CD4-positive, alpha-beta T cell (primary cell): ENCODE measurements at regions not wholly inside any gene's neighbourhood (a gene's known extent, or its start where the extent isn't known, plus 50 kb on each side); places are given as distances from the start of the nearest gene placed in this dataset.

Source experiments
- ATAC-seq: fragments of 200-7000 bp; cut with Tn5 transposase; one replicate; pipeline ENCODE4 v1.10.0; 2022; ENCODE audit warnings: mild to moderate bottlenecking; ENCODE audit not compliant: poor library complexity
- CTCF ChIA-PET: fragments of 350-600 bp; sonication (Branson Sonifier 250); formaldehyde crosslinking; loops from one replicate; lab custom pipeline; 2021; ENCODE audit warnings: antibody characterized with exemption, inconsistent platforms; lab: Charles Lee
- POLR2A ChIA-PET: fragments of 350-600 bp; sonication (Branson Sonifier 250); formaldehyde crosslinking; loops from one replicate; lab custom pipeline; 2021; ENCODE audit warnings: antibody characterized with exemption, inconsistent platforms; lab: Charles Lee
- DNase-seq, 14 experiments: peaks; one replicate each; pipeline ENCODE4 v3.0.0-alpha.2; 2013 to 2020; ENCODE audit warnings: mixed read lengths in 2 of 14
- H3K27ac ChIP-seq, 2 donors: one replicate each; pipeline versions ENCODE4 v1.5.1 to v1.7.0; 2013; ENCODE audit warnings: low read length in 2 of 2, low read depth in 1 of 2, mild to moderate bottlenecking in 1 of 2
- H3K27me3 ChIP-seq, 2 experiments: 1 replicate in 1 of 2; 2 replicates in 1 of 2; pipeline versions ENCODE4 v1.6.1 to v1.7.0; 2013; ENCODE audit warnings: low read length in 2 of 2, control low read depth in 1 of 2, mild to moderate bottlenecking in 1 of 2, moderate library complexity in 1 of 2; ENCODE audit not compliant: insufficient read depth in 2 of 2, control insufficient read depth in 1 of 2
- H3K36me3 ChIP-seq: one replicate; pipeline ENCODE4 v1.6.1; 2013; ENCODE audit warnings: low read length, control low read depth; ENCODE audit not compliant: insufficient read depth
- H3K4me1 ChIP-seq: one replicate; pipeline ENCODE4 v1.6.1; 2013; ENCODE audit warnings: low read length, control low read depth; ENCODE audit not compliant: insufficient read depth
- H3K4me3 ChIP-seq: one replicate; pipeline ENCODE4 v1.5.1; 2013; ENCODE audit warnings: mild to moderate bottlenecking, low read length, moderate library complexity
- H3K9me3 ChIP-seq, 2 experiments: 1 replicate in 1 of 2; 2 replicates in 1 of 2; pipeline versions ENCODE4 v1.6.1 to v1.7.0; 2013; ENCODE audit warnings: low read length in 2 of 2, mild to moderate bottlenecking in 2 of 2, control low read depth in 1 of 2, moderate library complexity in 1 of 2; ENCODE audit not compliant: control insufficient read depth in 1 of 2, insufficient read depth in 1 of 2
- H3K27ac Mint-ChIP-seq: one replicate; pipeline ENCODE4 v1.8.0; 2020; ENCODE audit warnings: mixed read lengths
- H3K27me3 Mint-ChIP-seq: one replicate; pipeline ENCODE4 v1.8.0; 2021; ENCODE audit warnings: mixed read lengths
- H3K36me3 Mint-ChIP-seq: one replicate; pipeline ENCODE4 v1.8.0; 2021; ENCODE audit warnings: low read depth, mixed read lengths
- H3K4me1 Mint-ChIP-seq: one replicate; pipeline ENCODE4 v1.8.0; 2021; ENCODE audit warnings: low read depth, mixed read lengths
- H3K4me3 Mint-ChIP-seq: one replicate; pipeline ENCODE4 v1.8.0; 2020; ENCODE audit warnings: mild to moderate bottlenecking, mixed read lengths
- H3K9me3 Mint-ChIP-seq: one replicate; pipeline ENCODE4 v1.8.0; 2020; ENCODE audit warnings: mixed read lengths
- intact Hi-C, 2 experiments: fragments of 100-400 bp; cut with DNase I in 1 of 2; cut with micrococcal nuclease in 1 of 2; formaldehyde crosslinking; loops; one replicate each; pipeline versions ENCODE4 v1.15.1 to v1.9.0; 2023 to 2025; cut with DNase I, micrococcal nuclease
- TF ChIP-seq, protein P1 (sequence below): fragments of 200-600 bp; IDR thresholded peaks from one replicate; pipeline ENCODE4 v1.8.0; 2022; ENCODE audit warnings: antibody characterized with exemption, mild to moderate bottlenecking

DNA sequence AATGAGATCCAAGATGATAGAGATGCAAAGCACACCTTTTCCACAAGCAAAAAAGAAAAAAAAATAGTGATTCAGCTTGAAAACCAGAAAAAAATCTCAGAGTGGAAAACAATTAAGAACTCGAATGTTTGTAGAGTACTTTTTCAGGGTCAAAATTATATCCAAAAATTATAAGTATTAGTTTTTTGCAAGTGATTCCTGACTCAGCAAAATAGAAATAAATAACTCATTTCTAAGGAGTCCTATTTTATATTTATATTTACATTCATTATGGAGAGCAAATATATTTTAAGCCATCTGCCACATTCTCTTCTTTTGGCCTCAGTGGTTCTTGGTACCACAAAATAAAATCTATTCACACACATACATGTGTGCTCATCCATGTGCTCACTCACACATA is 1011.8 kb upstream of the ARRDC3 start:
- Histone ChIP-seq H3K4me1 (no peaks in the 10 kb centered on the region), H3K4me3 (no peak overlapping the region), H3K36me3 (no peaks in the 10 kb centered on the region), H3K27ac (no peak overlapping the region), H3K9me3 (no peaks in the 10 kb centered on the region), H3K27me3 (no peaks in the 10 kb centered on the region)
- intact Hi-C loops = no loop called here
- DNase-seq (no peak), ATAC-seq (no peak)
- Mint-ChIP-seq H3K4me1 (no peaks in the 10 kb centered on the region), H3K36me3 (no peaks in the 10 kb centered on the region), H3K27ac (no peak overlapping the region), H3K9me3 (no peaks in the 10 kb centered on the region), H3K27me3 (no peaks in the 10 kb centered on the region), H3K4me3 (no peak overlapping the region)
- POLR2A ChIA-PET = no interaction called here
- TF ChIP-seq, protein P1, sequence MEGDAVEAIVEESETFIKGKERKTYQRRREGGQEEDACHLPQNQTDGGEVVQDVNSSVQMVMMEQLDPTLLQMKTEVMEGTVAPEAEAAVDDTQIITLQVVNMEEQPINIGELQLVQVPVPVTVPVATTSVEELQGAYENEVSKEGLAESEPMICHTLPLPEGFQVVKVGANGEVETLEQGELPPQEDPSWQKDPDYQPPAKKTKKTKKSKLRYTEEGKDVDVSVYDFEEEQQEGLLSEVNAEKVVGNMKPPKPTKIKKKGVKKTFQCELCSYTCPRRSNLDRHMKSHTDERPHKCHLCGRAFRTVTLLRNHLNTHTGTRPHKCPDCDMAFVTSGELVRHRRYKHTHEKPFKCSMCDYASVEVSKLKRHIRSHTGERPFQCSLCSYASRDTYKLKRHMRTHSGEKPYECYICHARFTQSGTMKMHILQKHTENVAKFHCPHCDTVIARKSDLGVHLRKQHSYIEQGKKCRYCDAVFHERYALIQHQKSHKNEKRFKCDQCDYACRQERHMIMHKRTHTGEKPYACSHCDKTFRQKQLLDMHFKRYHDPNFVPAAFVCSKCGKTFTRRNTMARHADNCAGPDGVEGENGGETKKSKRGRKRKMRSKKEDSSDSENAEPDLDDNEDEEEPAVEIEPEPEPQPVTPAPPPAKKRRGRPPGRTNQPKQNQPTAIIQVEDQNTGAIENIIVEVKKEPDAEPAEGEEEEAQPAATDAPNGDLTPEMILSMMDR = no peak
- CTCF ChIA-PET = no interaction called here

DNA sequence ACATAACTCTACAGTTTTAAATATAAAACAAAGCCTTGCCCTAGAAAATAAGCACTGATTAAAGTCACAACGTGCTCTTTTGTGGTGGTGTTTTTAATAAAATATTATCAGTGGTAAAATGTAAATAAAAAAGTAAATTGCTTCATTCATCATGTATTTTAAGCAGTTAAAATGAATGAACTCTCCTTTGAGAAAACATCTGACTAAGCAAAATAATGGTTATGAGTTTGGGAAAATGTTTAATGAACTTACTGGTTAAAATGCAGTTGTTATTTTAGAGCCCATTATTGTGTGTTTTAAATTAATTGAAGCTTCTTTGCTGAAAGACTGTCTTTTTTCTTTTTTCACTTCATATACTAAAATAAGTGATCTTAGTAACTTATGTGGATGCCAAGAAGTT is 1007.5 kb upstream of the ARRDC3 start:
- DNase-seq (no peak), ATAC-seq (no peak)
- Histone ChIP-seq H3K27me3 (no peaks in the 10 kb centered on the region), H3K9me3 (no peaks in the 10 kb centered on the region), H3K36me3 (no peaks in the 10 kb centered on the region), H3K27ac (no peak overlapping the region), H3K4me1 (no peaks in the 10 kb centered on the region), H3K4me3 (no peak overlapping the region)
- TF ChIP-seq, protein P1 = no peak
- Mint-ChIP-seq H3K4me1 (no peaks in the 10 kb centered on the region), H3K27me3 (no peaks in the 10 kb centered on the region), H3K27ac (no peak overlapping the region), H3K36me3 (no peaks in the 10 kb centered on the region), H3K9me3 (no peaks in the 10 kb centered on the region), H3K4me3 (no peak overlapping the region)
- intact Hi-C loops = no loop called here
- ChIA-PET CTCF (no interaction called here), POLR2A (no interaction called here)

DNA sequence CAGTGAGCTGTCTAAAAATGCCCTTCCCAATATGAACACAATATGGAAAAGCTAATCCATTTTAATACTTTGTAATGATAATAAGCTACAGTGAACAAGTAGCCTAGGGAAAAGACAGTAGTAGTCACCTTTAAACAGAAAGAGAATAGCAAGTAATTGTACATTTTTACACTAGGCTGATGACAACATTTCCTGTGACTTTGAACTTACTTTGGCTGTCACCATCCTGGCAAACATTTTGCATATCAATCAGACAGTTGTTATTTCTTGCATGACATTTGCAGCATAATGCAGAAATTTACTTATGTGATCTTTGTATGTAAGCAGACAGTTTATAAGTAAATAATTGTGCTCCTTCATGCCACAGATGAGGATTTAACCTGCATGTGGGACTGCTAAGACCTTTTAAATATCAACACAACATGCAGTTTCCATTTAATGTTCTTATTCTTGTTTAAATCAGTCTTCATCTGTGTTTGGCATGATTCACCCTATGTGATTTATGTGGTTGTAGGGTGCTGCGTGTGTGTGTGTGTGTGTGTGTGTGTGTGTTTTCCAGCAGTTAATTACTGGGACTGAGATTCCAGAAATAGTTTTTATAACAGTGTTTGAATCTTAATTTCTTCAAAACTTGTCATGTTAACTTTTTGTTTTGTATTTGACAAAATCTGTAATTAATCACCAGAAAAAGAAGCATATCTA is 997.1 kb upstream of the ARRDC3 start:
- H3K36me3 Mint-ChIP-seq = no peaks in the 10 kb centered on the region
- ATAC-seq (no peak), DNase-seq (no peak)
- H3K27ac Mint-ChIP-seq = no peak overlapping the region
- no peaks in the 10 kb centered on the region for H3K27me3 Mint-ChIP-seq
- Histone ChIP-seq H3K9me3 (peaks cover 0 to 8% of the 10 kb centered on the region in 2 experiments), H3K4me3 (no peak overlapping the region), H3K4me1 (no peaks in the 10 kb centered on the region), H3K27me3 (no peaks in the 10 kb centered on the region), H3K36me3 (no peaks in the 10 kb centered on the region), H3K27ac (no peak overlapping the region)
- intact Hi-C loops = no loop called here
- ChIA-PET CTCF (no interaction called here), POLR2A (no interaction called here)
- TF ChIP-seq, protein P1 = no peak
- no peaks in the 10 kb centered on the region for H3K9me3 Mint-ChIP-seq
- H3K4me3 Mint-ChIP-seq = no peak overlapping the region
- H3K4me1 Mint-ChIP-seq = no peaks in the 10 kb centered on the region
